Smooth muscle cell (in vitro differentiated cells): ENCODE measurements at regions not wholly inside any gene's neighbourhood (a gene's known extent, or its start where the extent isn't known, plus 50 kb on each side); places are given as distances from the start of the nearest gene placed in this dataset.

Experiments used
- DNase-seq: peaks from one replicate; lab custom pipeline; 2025; ENCODE audit not compliant: unreplicated experiment; lab: John Stamatoyannopoulos, UW
- H2AFZ ChIP-seq: fragments of 200-600 bp; sonication (generic); 2 replicates; pipeline ENCODE4 v1.6.0; 2016; ENCODE audit warnings: antibody characterized with exemption, low read depth, mild to moderate bottlenecking
- H3F3A ChIP-seq: fragments of 200-600 bp; sonication (generic); 2 replicates; pipeline ENCODE4 v1.6.0; 2017; ENCODE audit warnings: antibody characterized with exemption, low read depth
- H3K27ac ChIP-seq: fragments of 200-600 bp; sonication (generic); 2 replicates; pipeline ENCODE4 v1.5.1; 2016; ENCODE audit warnings: low read depth, mild to moderate bottlenecking
- H3K27me3 ChIP-seq: fragments of 200-600 bp; sonication (generic); 2 replicates; pipeline ENCODE4 v1.6.1; 2016; ENCODE audit warnings: low read depth, mild to moderate bottlenecking
- H3K36me3 ChIP-seq: fragments of 200-600 bp; sonication (generic); 2 replicates; pipeline ENCODE4 v1.5.1; 2016; ENCODE audit warnings: low read depth
- H3K4me1 ChIP-seq: fragments of 200-600 bp; sonication (generic); 2 replicates; pipeline ENCODE4 v1.5.1; 2016; ENCODE audit warnings: low read depth
- H3K4me2 ChIP-seq: fragments of 200-600 bp; sonication (generic); 2 replicates; pipeline ENCODE4 v1.6.0; 2016; ENCODE audit warnings: mild to moderate bottlenecking
- H3K4me3 ChIP-seq: fragments of 200-600 bp; sonication (generic); 2 replicates; pipeline ENCODE4 v1.5.1; 2016; ENCODE audit warnings: mild to moderate bottlenecking
- H3K79me2 ChIP-seq: fragments of 200-600 bp; sonication (generic); 2 replicates; pipeline ENCODE4 v1.6.0; 2016; ENCODE audit warnings: low read depth, mild to moderate bottlenecking
- H3K9ac ChIP-seq: fragments of 200-600 bp; sonication (generic); 2 replicates; pipeline ENCODE4 v1.6.0; 2016; ENCODE audit warnings: low read depth
- H3K9me3 ChIP-seq: fragments of 200-600 bp; sonication (generic); replicated peaks from 2 replicates; pipeline ENCODE4 v1.5.1; 2016; ENCODE audit warnings: low read depth
- H4K20me1 ChIP-seq: fragments of 200-600 bp; sonication (generic); 2 replicates; pipeline ENCODE4 v1.6.0; 2016; ENCODE audit warnings: low read depth
- WGBS: methylation state at CpG from one replicate; pipeline ENCODE4 v1.1.7; 2016; ENCODE audit warnings: low lambda C conversion rate; 5-methylcytosine and 5-hydroxymethylcytosine counted together
- TF ChIP-seq, protein P1 (sequence below): fragments of 200-600 bp; sonication (generic); IDR thresholded peaks from 2 replicates; pipeline ENCODE4 v1.5.1; 2017; ENCODE audit warnings: borderline replicate concordance, mild to moderate bottlenecking, antibody characterized with exemption; ENCODE audit not compliant: insufficient read depth, poor library complexity, severe bottlenecking

GRCh38 chr7:46126675-46127300, 205.7 kb upstream of the IGFBP3 start:
- no peak overlapping the region for H2AFZ ChIP-seq
- TF ChIP-seq, protein P1, sequence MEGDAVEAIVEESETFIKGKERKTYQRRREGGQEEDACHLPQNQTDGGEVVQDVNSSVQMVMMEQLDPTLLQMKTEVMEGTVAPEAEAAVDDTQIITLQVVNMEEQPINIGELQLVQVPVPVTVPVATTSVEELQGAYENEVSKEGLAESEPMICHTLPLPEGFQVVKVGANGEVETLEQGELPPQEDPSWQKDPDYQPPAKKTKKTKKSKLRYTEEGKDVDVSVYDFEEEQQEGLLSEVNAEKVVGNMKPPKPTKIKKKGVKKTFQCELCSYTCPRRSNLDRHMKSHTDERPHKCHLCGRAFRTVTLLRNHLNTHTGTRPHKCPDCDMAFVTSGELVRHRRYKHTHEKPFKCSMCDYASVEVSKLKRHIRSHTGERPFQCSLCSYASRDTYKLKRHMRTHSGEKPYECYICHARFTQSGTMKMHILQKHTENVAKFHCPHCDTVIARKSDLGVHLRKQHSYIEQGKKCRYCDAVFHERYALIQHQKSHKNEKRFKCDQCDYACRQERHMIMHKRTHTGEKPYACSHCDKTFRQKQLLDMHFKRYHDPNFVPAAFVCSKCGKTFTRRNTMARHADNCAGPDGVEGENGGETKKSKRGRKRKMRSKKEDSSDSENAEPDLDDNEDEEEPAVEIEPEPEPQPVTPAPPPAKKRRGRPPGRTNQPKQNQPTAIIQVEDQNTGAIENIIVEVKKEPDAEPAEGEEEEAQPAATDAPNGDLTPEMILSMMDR: no peak
- H3F3A ChIP-seq: no peaks in the 10 kb centered on the region
- no peak overlapping the region for H3K9ac ChIP-seq
- no peaks in the 10 kb centered on the region for H3K27me3 ChIP-seq
- H3K27ac ChIP-seq: peak overlapping the region; percentile 64
- H3K79me2 ChIP-seq: no peaks in the 10 kb centered on the region
- no peaks in the 10 kb centered on the region for H3K4me1 ChIP-seq
- no peaks in the 10 kb centered on the region for H3K36me3 ChIP-seq
- H3K4me2 ChIP-seq: no peak overlapping the region
- WGBS: 77% methylated on average over 2 of the region's 2 CpGs
- no peak for DNase-seq
- no peaks in the 10 kb centered on the region for H3K9me3 ChIP-seq
- H3K4me3 ChIP-seq: no peak overlapping the region
- no peaks in the 10 kb centered on the region for H4K20me1 ChIP-seq

DNA sequence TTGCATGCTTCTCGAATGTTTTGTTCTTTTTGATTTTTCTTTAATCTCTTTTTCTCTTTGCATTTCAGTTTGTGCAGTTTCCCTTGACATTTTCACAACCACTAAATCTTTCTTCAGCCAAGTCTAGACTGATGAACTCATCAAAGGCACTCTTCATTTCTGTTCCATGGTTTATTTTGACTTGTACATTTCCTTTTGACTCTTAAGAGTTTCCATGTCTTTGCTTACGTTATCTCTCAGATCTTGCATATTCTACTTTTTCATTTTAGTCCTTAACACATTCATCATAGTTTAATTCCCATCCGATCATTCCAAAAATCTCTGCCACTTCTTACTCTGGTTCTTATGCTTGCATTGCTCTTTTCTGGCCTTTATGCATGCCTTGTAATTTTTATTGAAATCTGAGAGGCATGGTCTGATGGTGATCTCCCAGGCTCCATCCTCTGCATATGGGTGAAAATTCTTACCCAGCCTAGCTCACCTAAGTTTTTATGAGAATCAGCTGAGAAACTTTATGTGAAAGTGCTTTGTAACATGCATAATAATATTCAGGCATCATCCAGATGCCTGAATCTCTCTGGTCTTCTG, 202.8 kb upstream of the IGFBP3 start:
- Histone ChIP-seq H3F3A (no peaks in the 10 kb centered on the region), H3K27ac (no peak overlapping the region), H4K20me1 (no peaks in the 10 kb centered on the region), H3K79me2 (no peaks in the 10 kb centered on the region), H3K4me2 (no peak overlapping the region), H3K36me3 (no peaks in the 10 kb centered on the region), H3K4me3 (no peak overlapping the region), H3K9me3 (no peaks in the 10 kb centered on the region), H3K9ac (no peak overlapping the region), H3K4me1 (peaks cover 3% of the 10 kb centered on the region), H3K27me3 (no peaks in the 10 kb centered on the region), H2AFZ (no peak overlapping the region)
- TF ChIP-seq, protein P1: no peak
- 81% methylated on average over 3 of the region's 3 CpGs for WGBS
- no peak for DNase-seq

- no peaks in the 10 kb centered on the region for H3K79me2 ChIP-seq
- H3K9me3 ChIP-seq: no peaks in the 10 kb centered on the region
- 53% methylated on average over 3 of the region's 3 CpGs for WGBS
- no peaks in the 10 kb centered on the region for H3K36me3 ChIP-seq
- H3K27me3 ChIP-seq: no peaks in the 10 kb centered on the region
- H4K20me1 ChIP-seq: no peaks in the 10 kb centered on the region
- H3F3A ChIP-seq: no peaks in the 10 kb centered on the region
- DNase-seq: no peak
- no peak overlapping the region for H3K27ac ChIP-seq
- no peak overlapping the region for H2AFZ ChIP-seq
- H3K9ac ChIP-seq: no peak overlapping the region
- no peak overlapping the region for H3K4me2 ChIP-seq
- H3K4me1 ChIP-seq: no peaks in the 10 kb centered on the region
- TF ChIP-seq, protein P1: no peak
- no peak overlapping the region for H3K4me3 ChIP-seq
Measured at GRCh38 chr7:46115410-46115809, 194.3 kb upstream of the IGFBP3 start.

DNA sequence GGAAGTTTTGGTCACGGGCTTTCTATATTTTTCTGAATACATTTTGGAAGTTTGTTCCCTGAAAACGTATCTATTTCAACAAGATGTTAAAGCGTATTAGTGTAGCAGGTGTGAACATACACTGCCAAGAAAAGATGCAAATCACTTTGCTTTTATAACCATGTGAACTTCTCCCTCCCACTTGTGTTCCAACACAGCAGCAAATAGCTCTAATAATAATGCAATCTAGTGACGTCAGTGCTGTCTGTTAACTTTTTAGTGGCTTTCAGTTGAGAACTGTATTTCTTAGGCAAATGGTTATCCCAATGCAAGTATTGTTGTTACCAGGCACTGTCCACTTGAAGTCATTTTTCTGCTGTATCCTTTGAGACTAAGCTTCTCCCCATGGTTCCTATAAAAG, 188.4 kb upstream of the IGFBP3 start:
- no peak for DNase-seq
- Histone ChIP-seq H3K27ac (no peak overlapping the region), H3K36me3 (no peaks in the 10 kb centered on the region), H3K4me2 (no peak overlapping the region), H3K9ac (no peak overlapping the region), H3K4me1 (no peaks in the 10 kb centered on the region), H3K27me3 (no peaks in the 10 kb centered on the region), H3K4me3 (no peak overlapping the region), H4K20me1 (no peaks in the 10 kb centered on the region), H3K79me2 (no peaks in the 10 kb centered on the region), H3K9me3 (no peaks in the 10 kb centered on the region), H3F3A (no peaks in the 10 kb centered on the region), H2AFZ (no peak overlapping the region)
- WGBS: 91% methylated on average over 4 of the region's 4 CpGs
- TF ChIP-seq, protein P1: no peak
